Ovary (tissue), 3 donors: ENCODE measurements at regions not wholly inside any gene's neighbourhood (a gene's known extent, or its start where the extent isn't known, plus 50 kb on each side); places are given as distances from the start of the nearest gene placed in this dataset.

Source experiments
- CTCF ChIP-seq, 3 donors: fragments of 450-650 bp in 2 of 3; fragments of 200-600 bp in 1 of 3; IDR thresholded peaks; one replicate each; pipeline versions ENCODE4 v1.5.1 to v1.8.0; 2016 to 2022; ENCODE audit warnings: antibody characterized with exemption in 3 of 3, mild to moderate bottlenecking in 1 of 3
- EP300 ChIP-seq: sonication (generic); formaldehyde crosslinking; IDR thresholded peaks from one replicate; pipeline ENCODE4 v1.6.1; 2017; ENCODE audit warnings: antibody characterized with exemption
- POLR2A ChIP-seq: fragments of 450-650 bp; IDR thresholded peaks from one replicate; pipeline ENCODE4 v1.6.1; 2017; ENCODE audit warnings: antibody characterized with exemption, mild to moderate bottlenecking, moderate library complexity
- donor health status: DM: no; HTN: no; CAD: no.

GRCh38 chrX:110563282-110563681, 204.6 kb downstream of the RTL9 start:
- TF ChIP-seq CTCF (IDR thresholded peaks at IDR 0.05), result no peak
- no peak for TF ChIP-seq POLR2A
- no peak for TF ChIP-seq EP300
